ENCODE measurements at regions not wholly inside any gene's neighbourhood (a gene's known extent, or its start where the extent isn't known, plus 50 kb on each side); places are given as distances from the start of the nearest gene placed in this dataset.
A peak's percentile ranks its signal among the peaks of the same experiment; 100 is the strongest.

DNA sequence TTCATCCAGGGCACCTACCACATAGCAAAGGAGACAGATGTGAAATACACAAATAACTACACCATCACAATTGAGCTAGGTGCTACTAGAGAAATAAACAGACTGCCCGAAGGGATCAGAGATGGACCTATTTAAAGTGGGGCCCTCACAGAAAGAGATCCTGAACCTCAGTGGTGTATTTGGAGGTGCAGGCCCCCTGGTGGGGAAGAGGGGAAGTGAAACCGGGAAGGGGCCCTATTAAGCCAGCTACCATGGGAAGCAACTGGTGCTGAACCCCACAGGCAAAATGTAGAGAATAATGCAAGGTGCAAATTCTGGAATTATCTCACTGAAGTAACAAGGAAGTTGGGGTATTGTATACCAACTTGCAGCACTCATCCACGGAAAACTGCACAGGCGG lies 78.6 kb upstream of the FAM9A start:
- TF ChIP-seq REST (IDR thresholded peaks at IDR 0.05; ENCODE audit: unreplicated experiment) (no peak), EZH2phosphoT487 (IDR thresholded peaks at IDR 0.05; ENCODE audit: unreplicated experiment) (no peak), CTCF (conservative IDR thresholded peaks at IDR 0.05; ENCODE audit: low read depth in 2 of 2) (peak; percentile 60 to 68), EZH2 (IDR thresholded peaks at IDR 0.05; ENCODE audit: low read depth, unreplicated experiment) (no peak), CREB1 (CRISPR knock-in tag; IDR thresholded peaks at IDR 0.05; ENCODE audit: low read depth) (no peak), POLR2AphosphoS5 (IDR thresholded peaks at IDR 0.05; ENCODE audit: low read depth) (no peak), JUNB (IDR thresholded peaks at IDR 0.05; ENCODE audit: unreplicated experiment) (no peak), ZNF114 (CRISPR knock-in tag; IDR thresholded peaks at IDR 0.05) (no peak), ZNF331 (CRISPR knock-in tag; IDR thresholded peaks at IDR 0.05; ENCODE audit: low read depth) (no peak), STAT1 (IDR thresholded peaks at IDR 0.05; ENCODE audit: unreplicated experiment) (no peak)
- TF ChIP-seq, protein P1, sequence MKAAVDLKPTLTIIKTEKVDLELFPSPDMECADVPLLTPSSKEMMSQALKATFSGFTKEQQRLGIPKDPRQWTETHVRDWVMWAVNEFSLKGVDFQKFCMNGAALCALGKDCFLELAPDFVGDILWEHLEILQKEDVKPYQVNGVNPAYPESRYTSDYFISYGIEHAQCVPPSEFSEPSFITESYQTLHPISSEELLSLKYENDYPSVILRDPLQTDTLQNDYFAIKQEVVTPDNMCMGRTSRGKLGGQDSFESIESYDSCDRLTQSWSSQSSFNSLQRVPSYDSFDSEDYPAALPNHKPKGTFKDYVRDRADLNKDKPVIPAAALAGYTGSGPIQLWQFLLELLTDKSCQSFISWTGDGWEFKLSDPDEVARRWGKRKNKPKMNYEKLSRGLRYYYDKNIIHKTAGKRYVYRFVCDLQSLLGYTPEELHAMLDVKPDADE (IDR thresholded peaks at IDR 0.05) = no peak
